SKM-1 (cell line): ENCODE measurements at regions not wholly inside any gene's neighbourhood (a gene's known extent, or its start where the extent isn't known, plus 50 kb on each side); places are given as distances from the start of the nearest gene placed in this dataset.
"Not testable (repeated sequence)": the region's sequence is repeated elsewhere in the genome, so short reads cannot be mapped to it uniquely, and the experiment has no call there.

Experiments used
- DNase-seq: peaks from one replicate; lab custom pipeline; 2025; ENCODE audit not compliant: unreplicated experiment; lab: John Stamatoyannopoulos, UW

DNA sequence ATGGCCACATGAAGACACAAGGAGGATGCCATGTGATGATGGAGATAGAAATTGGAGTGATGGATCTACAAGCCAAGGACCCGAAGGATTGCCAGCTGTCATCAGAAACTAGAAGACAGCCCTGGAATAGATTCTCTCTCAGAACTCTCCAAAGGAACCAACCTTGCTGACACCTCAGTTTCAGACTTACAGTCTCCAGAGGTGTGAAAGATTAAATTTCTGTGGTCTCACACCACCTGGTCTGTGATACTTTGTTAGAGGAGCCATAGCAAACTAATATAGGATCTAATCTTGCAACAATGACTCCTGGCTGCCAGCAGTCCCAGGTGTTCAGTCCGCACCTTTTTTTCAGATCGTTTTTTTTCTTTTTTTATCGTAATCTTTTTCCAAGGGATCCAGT, 647.3 kb upstream of the GHITM start:
- no peak for DNase-seq

DNA sequence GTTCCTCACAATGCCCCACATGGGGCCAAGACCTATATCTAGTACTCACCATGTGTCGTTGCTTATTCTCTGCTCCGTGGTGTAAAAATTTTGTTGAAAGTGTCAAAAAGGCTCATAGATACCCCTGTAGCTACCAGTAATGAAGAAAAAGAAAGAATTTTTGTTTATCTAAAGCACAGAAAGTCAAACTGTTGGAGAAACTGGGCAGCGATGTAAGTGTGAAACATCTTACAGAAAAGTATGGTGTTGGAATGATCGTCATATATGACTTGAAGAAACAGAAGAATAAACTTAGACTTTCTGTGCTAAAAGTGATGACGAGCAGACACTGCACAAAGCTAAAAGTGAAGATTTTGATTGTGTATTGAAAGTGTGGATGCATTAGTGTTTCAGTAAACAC, 626.6 kb upstream of the GHITM start:
- no peak for DNase-seq

- DNase-seq: no peak
Observed at GRCh38 chr10:83515001-83515400, 624.3 kb upstream of the GHITM start.

GRCh38 chr10:83516788-83517187, 622.5 kb upstream of the GHITM start:
- DNase-seq: no peak

DNA sequence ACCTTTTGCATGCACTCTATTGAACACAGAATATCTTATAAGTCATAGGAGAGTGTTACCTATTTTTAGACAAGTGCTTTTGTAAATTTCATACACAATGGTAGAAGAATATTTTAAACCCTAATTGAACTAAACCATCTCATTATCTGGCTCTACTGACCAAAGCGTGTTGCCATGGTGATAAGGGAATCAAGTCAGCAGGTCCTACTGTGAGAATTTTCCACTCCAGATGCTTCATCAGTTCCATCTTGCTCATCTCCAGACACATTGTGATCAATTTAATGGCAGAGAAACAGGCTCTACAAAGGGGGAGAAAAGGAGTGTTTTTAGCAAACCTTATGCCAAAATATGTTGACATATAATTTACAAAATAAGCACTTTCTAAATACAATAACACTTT, 621.9 kb upstream of the GHITM start:
- DNase-seq: no peak

DNA sequence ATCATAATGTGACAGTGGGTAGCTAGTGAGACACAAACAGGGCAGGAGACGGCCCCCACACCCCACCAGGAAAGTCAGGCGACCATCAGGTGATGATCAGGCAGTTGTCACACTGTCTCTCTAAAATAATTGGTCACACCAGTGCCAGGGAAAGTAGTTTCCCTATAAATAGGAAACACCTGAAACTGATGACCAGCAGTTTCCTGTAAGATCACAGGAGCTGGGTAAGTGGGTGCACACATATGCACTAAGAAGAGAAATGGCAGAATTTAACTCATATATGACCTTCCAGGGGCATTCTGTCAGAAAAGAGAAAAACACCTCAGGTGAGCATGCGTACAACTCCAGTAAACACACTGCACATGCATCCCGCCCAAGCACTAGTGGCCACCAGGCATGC, 620.5 kb upstream of the GHITM start:
- DNase-seq: no peak

- not testable (repeated sequence) for DNase-seq
Observed at GRCh38 chr10:83520386-83520785, 618.9 kb upstream of the GHITM start.

GRCh38 chr10:83522456-83522855, 616.9 kb upstream of the GHITM start:
- no peak for DNase-seq

DNA sequence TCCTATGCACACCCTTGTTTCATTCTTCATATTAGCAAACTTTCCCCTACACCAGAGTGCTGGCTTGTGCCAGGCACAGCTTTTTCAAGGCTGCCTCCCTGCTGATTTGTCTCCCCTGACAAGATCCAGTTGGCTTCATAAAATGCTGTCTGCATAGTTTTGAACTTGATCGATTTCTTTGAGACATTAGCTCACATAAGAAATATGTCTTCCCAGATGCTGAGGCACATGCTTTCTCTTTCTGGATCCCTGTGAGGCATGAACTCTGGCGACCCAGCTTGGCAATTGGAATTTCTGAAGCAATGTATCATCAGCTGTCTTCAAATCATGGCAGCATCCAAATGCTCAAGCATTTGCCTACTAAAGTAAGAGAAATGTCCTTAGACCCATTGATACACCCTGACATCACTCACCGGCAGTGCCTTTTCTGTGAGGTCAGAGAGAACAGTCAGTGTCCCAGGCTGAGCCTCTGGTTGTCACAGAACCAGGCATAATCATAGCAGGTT, 616.4 kb upstream of the GHITM start:
- DNase-seq: no peak

DNA sequence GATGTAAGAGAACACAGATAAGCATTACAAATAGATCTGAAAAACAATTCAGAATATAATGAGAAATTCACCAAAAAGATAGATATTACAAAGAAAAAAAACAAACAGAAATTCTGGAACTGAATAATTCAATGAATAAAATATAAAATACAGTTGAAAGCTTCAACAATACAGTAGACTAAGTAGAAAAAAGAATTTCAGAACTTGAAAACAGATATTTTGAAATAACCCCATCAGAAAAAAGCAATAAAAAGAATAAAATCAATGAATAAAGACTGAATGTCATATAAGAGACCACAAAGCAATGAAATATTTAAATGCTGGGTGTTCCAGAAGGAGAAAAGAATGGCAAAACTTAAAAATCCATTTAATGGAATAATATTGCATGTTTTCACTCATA, 611.4 kb upstream of the GHITM start:
- no peak for DNase-seq

- no peak for DNase-seq
Observed at GRCh38 chr10:83533290-83533689, 606.0 kb upstream of the GHITM start.

DNA sequence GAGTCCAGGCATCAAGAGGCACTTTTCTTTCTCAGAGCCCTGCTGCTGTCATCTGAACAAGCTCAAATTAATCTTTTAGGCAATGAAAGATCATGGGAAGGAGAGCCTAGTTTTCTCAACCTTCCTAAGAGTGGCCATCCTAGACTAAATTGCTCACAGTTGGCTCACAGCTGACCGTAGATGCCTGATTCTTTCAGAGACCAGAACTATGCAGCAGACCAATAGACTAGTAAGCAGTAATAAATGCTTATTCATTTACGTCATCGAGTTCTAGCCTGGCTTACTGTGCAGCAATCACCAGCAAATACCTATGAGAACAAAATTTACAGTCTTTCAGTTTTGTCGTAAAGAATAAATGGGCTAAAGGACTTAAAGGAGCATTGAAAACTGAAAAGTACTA, 602.9 kb upstream of the GHITM start:
- DNase-seq: no peak

- DNase-seq: no peak
Observed at GRCh38 chr10:83538047-83538446, 601.3 kb upstream of the GHITM start.

DNA sequence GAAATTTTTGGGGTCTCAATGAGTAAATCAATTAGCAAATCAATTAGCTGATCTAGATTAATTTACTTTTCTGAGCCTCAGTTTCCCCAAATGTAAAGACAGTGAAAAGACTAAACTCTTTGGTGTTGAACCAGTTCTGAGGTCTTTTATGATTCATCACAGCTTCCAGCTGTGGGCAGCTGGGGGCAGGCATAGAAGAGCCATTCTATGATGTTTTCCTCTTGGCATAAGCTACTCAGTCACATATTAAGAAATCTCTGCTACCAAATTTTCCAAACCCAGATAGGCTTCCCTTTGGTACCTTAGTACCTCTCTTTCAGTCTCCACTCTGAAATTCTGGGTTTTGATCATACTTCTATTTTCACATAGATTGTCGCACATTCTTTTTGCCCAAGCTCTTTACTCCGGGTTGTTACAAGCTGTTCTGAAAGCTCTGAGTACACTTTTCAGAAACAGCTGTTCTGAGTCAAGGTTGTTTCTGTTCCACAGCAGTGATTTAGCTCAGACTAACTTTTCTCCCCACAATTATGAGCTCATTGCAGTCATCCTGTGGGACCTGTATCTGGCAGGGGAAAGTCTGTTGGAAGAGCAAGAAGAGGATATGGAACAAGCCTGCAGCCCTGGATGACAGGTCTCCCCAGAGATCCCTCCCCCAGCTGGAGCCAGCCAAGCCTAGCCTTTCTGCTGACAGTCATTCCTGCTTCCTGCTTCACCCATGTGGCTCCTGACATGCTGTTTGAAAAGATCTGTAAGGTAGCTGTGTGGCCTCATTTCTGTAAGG, 599.6 kb upstream of the GHITM start:
- no peak for DNase-seq

GRCh38 chr10:83541046-83541445, 598.3 kb upstream of the GHITM start:
- no peak for DNase-seq

GRCh38 chr10:83542774-83543411, 596.4 kb upstream of the GHITM start:
- no peak for DNase-seq

DNA sequence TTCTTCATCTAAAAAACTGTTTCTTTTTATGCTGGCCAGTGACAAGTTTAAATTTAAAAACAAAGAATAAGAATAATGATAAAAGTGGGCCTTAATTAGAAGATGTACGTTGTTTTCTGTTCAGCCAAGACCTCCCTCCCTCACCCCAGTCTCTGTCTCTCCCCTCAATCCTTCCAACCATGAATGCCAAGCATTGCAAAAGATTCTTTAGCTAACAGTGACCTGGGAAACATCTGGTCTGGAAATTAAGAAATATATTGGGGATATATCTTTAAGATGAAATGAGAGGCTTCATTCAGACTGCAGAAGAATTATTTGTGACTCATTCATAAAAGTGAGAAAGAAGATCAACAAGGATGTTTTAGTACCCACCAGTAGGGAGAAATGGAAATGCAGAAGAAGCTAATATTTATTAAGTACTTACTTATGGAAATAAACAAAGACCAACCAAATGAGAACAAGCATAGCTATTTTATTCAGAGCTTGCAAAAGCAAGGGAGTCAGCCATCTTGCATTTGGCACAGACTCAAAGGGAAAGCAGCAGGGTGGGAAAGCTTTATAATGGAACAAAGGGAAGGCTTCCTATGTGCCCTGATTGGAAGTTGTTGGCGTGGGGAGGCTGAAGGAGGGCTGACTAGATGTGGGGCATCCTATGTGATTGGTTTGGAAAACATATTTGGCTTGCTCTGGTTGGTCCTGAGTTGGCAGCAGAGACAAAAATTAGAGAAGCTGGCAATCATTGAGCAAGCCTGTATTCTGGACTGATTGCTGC, 595.4 kb upstream of the GHITM start:
- no peak for DNase-seq

GRCh38 chr10:83545901-83546391, 593.4 kb upstream of the GHITM start:
- DNase-seq: no peak

DNA sequence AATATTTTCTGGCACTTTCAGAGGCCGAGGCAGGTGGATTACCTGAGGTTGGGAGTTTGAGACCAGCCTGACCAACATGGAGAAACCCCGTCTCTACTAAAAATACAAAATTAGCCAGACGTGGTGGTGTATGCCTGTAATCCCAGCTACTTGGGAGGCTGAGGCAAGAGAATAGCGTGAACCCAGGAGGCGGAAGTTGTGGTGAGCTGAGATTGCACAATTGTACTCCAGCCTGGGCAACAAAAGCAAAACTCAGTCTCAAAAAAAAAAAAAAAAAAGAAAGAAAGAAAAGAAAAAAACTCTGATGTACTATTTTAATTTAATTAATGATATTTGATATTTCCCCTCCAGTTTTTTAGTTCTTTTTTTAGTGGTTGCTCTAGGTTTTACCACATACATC, 588.1 kb upstream of the GHITM start:
- not testable (repeated sequence) for DNase-seq

DNA sequence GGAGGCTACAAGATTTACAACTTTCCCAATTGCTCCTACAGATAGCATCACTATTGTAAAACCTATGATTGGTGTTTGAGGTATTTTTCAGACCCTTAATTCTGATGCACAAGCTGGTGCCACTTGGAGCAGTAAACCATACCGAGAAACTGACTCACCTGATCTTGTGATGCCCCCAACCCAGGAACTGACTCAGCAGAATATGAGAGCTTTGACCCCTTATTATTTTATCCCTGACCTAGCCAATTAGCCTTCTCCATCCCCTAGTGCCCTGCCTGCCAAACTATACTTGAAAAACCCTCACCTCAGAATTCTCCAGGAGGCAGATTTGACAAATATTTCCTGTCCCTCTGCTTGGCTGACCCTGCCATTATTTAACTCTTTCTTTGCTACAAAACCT, 585.9 kb upstream of the GHITM start:
- no peak for DNase-seq

DNA sequence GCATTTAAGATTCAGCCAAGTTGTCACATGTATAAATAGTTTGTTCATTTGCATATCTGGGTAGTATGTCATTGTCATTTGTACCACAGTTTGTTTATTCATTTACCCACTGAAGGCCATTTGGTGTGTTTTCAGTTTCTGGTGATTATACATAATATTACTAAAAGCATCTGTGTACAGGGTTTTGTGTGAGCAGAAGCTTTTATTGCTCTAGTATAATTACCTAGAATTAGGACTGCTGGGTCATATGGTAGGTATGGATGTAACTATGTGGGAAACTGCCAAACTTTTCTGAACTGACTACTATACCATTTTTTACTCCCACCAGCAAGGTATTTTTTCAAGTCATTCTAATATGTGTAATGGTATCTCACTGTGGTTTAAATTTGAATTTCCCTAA, 584.0 kb upstream of the GHITM start:
- DNase-seq: no peak

DNA sequence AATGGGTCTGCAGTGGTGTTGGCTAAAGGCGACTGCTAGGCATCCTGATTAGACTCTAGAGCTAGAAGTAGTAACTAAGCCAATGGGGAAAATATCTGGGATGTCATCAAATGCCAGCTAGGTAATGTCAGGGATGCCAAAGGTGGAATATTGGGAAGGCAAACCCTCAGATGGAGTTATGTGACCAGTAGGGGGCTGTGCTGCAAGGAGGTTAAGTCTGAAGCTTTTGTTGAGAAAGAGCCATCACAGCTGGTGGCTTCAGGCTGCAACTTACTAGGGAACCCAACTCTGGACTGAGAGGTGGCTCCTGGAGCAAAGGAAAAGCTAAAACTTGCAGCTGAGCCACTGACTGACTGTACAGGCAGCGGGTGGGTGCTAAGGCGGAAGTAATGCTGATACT, 576.9 kb upstream of the GHITM start:
- no peak for DNase-seq
